IMR-90 (cell line): ENCODE measurements at regions not wholly inside any gene's neighbourhood (a gene's known extent, or its start where the extent isn't known, plus 50 kb on each side); places are given as distances from the start of the nearest gene placed in this dataset.

ENCODE experiments used
- ATAC-seq: fragments of 200-7000 bp; cut with Tn5 transposase; 2 replicates; pipeline ENCODE4 v1.9.1; 2020; ENCODE audit warnings: low read depth, mild to moderate bottlenecking, moderate library complexity
- BruUV-seq: library from RNA; stranded (reverse); fragments of 400-500 nt; replicated peaks from 2 replicates; lab custom pipeline; 2021; lab: Mats Ljungman, UMichigan
- CTCF ChIA-PET: fragments of 300-600 bp; formaldehyde crosslinking; extraction: SDS; loops from one replicate; lab custom pipeline; 2021; ENCODE audit warnings: antibody characterized with exemption; lab: Yijun Ruan, JAX
- POLR2A ChIA-PET: fragments of 300-600 bp; sonication (Branson Sonifier 250); formaldehyde crosslinking; loops from one replicate; lab custom pipeline; 2022; ENCODE audit warnings: antibody characterized with exemption; ENCODE audit not compliant: unreplicated experiment; lab: Charles Lee
- DNase-seq: peaks from one replicate; pipeline ENCODE4 v3.0.0; 2013
- H2AFZ ChIP-seq: replicated peaks from 2 replicates; pipeline ENCODE3; 2013; ENCODE audit warnings: low read length, mild to moderate bottlenecking; ENCODE audit not compliant: poor library complexity
- H2AK5ac ChIP-seq: 2 replicates; pipeline ENCODE4 v1.6.1; 2013; ENCODE audit warnings: low read depth, low read length, inconsistent platforms
- H2AK9ac ChIP-seq: replicated peaks from 2 replicates; pipeline ENCODE3; 2013; ENCODE audit warnings: mild to moderate bottlenecking, low read depth, low read length, moderate library complexity; ENCODE audit not compliant: poor library complexity
- H2BK120ac ChIP-seq: 2 replicates; pipeline ENCODE4 v1.6.1; 2013; ENCODE audit warnings: low read depth, low read length, inconsistent platforms
- H2BK15ac ChIP-seq: 3 replicates; pipeline ENCODE4 v1.6.1; 2013; ENCODE audit warnings: low read depth, low read length, inconsistent platforms
- H2BK20ac ChIP-seq: 2 replicates; pipeline ENCODE4 v1.6.1; 2013; ENCODE audit warnings: low read depth, mild to moderate bottlenecking, inconsistent platforms, low read length, moderate library complexity
- H2BK5ac ChIP-seq: 2 replicates; pipeline ENCODE4 v1.6.1; 2013; ENCODE audit warnings: mild to moderate bottlenecking, low read depth, low read length, inconsistent platforms; ENCODE audit not compliant: poor library complexity, severe bottlenecking
- H3K14ac ChIP-seq: replicated peaks from 2 replicates; pipeline ENCODE4 v1.6.1; 2013; ENCODE audit warnings: low read depth, low read length, inconsistent platforms
- H3K18ac ChIP-seq: 2 replicates; pipeline ENCODE4 v1.6.1; 2013; ENCODE audit warnings: low read depth, low read length, control low read depth
- H3K23ac ChIP-seq: 2 replicates; pipeline ENCODE4 v1.6.1; 2013; ENCODE audit warnings: low read depth, low read length, inconsistent platforms
- H3K27ac ChIP-seq: 2 replicates; pipeline ENCODE4 v1.5.1; 2013; ENCODE audit warnings: mild to moderate bottlenecking, control low read depth, low read length; ENCODE audit not compliant: insufficient read depth
- H3K27me3 ChIP-seq: 2 replicates; pipeline ENCODE4 v1.6.1; 2013; ENCODE audit warnings: low read length; ENCODE audit not compliant: control insufficient read depth, insufficient read depth
- H3K36me3 ChIP-seq: 2 replicates; pipeline ENCODE4 v1.6.1; 2013; ENCODE audit warnings: low read length, mixed read lengths; ENCODE audit not compliant: control insufficient read depth, insufficient read depth
- H3K4ac ChIP-seq: 2 replicates; pipeline ENCODE4 v1.6.1; 2013; ENCODE audit warnings: low read depth, low read length, inconsistent platforms
- H3K4me1 ChIP-seq: 2 replicates; pipeline ENCODE4 v1.6.1; 2013; ENCODE audit warnings: low read length, mixed read lengths; ENCODE audit not compliant: control insufficient read depth, insufficient read depth
- H3K4me2 ChIP-seq: 2 replicates; pipeline ENCODE4 v1.6.1; 2013; ENCODE audit warnings: low read depth, mild to moderate bottlenecking, control low read depth, low read length, moderate library complexity
- H3K4me3 ChIP-seq: 2 replicates; pipeline ENCODE4 v1.5.1; 2013; ENCODE audit warnings: low read depth, mild to moderate bottlenecking, control low read depth, low read length, moderate library complexity; ENCODE audit not compliant: insufficient read depth
- H3K56ac ChIP-seq: 2 replicates; pipeline ENCODE4 v1.6.1; 2013; ENCODE audit warnings: low read length, inconsistent platforms; ENCODE audit not compliant: insufficient read depth; ENCODE audit errors: extremely low read depth
- H3K79me1 ChIP-seq, 2 experiments: 2 replicates each; pipeline ENCODE4 v1.6.1; 2013; ENCODE audit warnings: low read length in 2 of 2, inconsistent platforms in 1 of 2, low read depth in 1 of 2
- H3K9ac ChIP-seq: 2 replicates; pipeline ENCODE4 v1.6.1; 2013; ENCODE audit warnings: low read depth, low read length, control low read depth
- H3K9me1 ChIP-seq: 2 replicates; pipeline ENCODE4 v1.6.1; 2013; ENCODE audit warnings: low read length, inconsistent platforms; ENCODE audit not compliant: insufficient read depth
- H3K9me3 ChIP-seq: 2 replicates; pipeline ENCODE4 v1.6.1; 2013; ENCODE audit warnings: low read length; ENCODE audit not compliant: control insufficient read depth, insufficient read depth
- H4K20me1 ChIP-seq: 2 replicates; pipeline ENCODE4 v1.6.1; 2013; ENCODE audit warnings: low read length, inconsistent platforms; ENCODE audit not compliant: insufficient read depth
- H4K5ac ChIP-seq: 2 replicates; pipeline ENCODE4 v1.6.1; 2013; ENCODE audit warnings: mild to moderate bottlenecking, low read depth, low read length, control low read depth
- H4K8ac ChIP-seq, 2 experiments: 2 replicates each; pipeline ENCODE4 v1.6.1; 2013; ENCODE audit warnings: low read depth in 2 of 2, low read length in 2 of 2, control low read depth in 1 of 2, inconsistent platforms in 1 of 2
- H4K91ac ChIP-seq: 2 replicates; pipeline ENCODE4 v1.6.1; 2013; ENCODE audit warnings: low read depth, low read length, inconsistent platforms; ENCODE audit not compliant: insufficient read depth
- CHD1 ChIP-seq: IDR thresholded peaks from 2 replicates; pipeline ENCODE4 v1.6.1; 2012; ENCODE audit warnings: low read depth, low read length, improper control_type of control experiment
- NFE2L2 ChIP-seq: fragments of 150-350 bp; IDR thresholded peaks from 2 replicates; pipeline ENCODE4 v1.6.1; 2016; ENCODE audit warnings: low read depth, mild to moderate bottlenecking, low read length
- POLR2A ChIP-seq: IDR thresholded peaks from 2 replicates; pipeline ENCODE4 v1.6.1; 2012; ENCODE audit warnings: mild to moderate bottlenecking, low read depth, low read length
- RAD21 ChIP-seq: IDR thresholded peaks from 2 replicates; pipeline ENCODE4 v1.6.1; 2012; ENCODE audit warnings: low read length, improper control_type of control experiment
- RCOR1 ChIP-seq: IDR thresholded peaks from 2 replicates; pipeline ENCODE4 v1.6.1; 2012; ENCODE audit warnings: mild to moderate bottlenecking, low read length, improper control_type of control experiment; ENCODE audit not compliant: insufficient replicate concordance
- SMC3 ChIP-seq: fragments of 150-350 bp; IDR thresholded peaks from 2 replicates; pipeline ENCODE4 v1.6.1; 2016; ENCODE audit warnings: low read depth, mild to moderate bottlenecking, antibody characterized with exemption, low read length, moderate library complexity
- WGBS, 2 experiments: methylation state at CpG; one replicate each; pipeline versions ENCODE4 v1.1.5 to v1.1.7; 2013; ENCODE audit warnings: missing lambda C conversion rate in 2 of 2; ENCODE audit not compliant: insufficient read length in 1 of 2; ENCODE audit errors: extremely low coverage in 2 of 2; 5-methylcytosine and 5-hydroxymethylcytosine counted together
- dilution Hi-C: fragments of 300-500 bp; cut with HindIII; formaldehyde crosslinking; loops from one replicate; pipeline ENCODE4 v1.14.3; 2018; ENCODE audit warnings: low sequenced_read_pairs; ENCODE audit not compliant: unreplicated experiment
- in situ Hi-C: fragments of 300-500 bp; cut with MboI; formaldehyde crosslinking; loops from 3 replicates; pipeline ENCODE4 v1.14.3; 2019; ENCODE audit warnings: low sequenced_read_pairs, inconsistent platforms, mixed read lengths
- intact Hi-C: fragments of 100-400 bp; cut with micrococcal nuclease; formaldehyde crosslinking; loops from 2 replicates; pipeline ENCODE4 v1.10.0; 2022
- TF ChIP-seq, protein P1 (sequence below): fragments of 150-350 bp; IDR thresholded peaks from 2 replicates; pipeline ENCODE4 v1.6.1; 2016; ENCODE audit warnings: low read depth, mild to moderate bottlenecking, low read length, moderate library complexity, borderline replicate concordance
- TF ChIP-seq, protein P2 (sequence below): fragments of 150-350 bp; IDR thresholded peaks from 2 replicates; pipeline ENCODE4 v1.6.1; 2017; ENCODE audit warnings: mild to moderate bottlenecking, antibody characterized with exemption, low read length, low read depth

DNA sequence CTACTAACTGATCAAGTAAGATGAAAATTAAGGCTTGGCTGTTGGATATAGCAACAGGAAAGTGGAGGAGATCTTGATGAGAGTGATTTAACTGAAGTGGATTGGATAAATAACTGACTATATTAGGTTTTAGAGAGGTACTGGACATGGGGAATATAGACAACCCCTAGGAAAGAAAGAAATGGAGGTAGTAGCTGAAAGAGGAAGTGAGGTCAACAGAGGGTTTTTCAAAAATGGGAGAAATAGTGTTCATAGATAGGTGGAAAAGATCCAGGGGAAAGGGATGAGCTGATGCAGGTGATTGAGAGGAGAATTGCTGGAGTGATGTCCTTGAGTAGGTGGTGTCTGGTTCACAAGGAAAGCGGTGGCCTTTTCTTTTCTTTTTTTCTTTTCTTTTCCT, 69.9 kb upstream of the PSME4 start:
- ATAC-seq (no peak), DNase-seq (no peak)
- Histone ChIP-seq H2BK120ac (no peak overlapping the region), H3K56ac (no peak overlapping the region), H3K27ac (no peak overlapping the region), H3K9me1 (peaks cover 5% of the 10 kb centered on the region; the same call in 1 of the 2 replicates), H2BK20ac (no peak overlapping the region), H3K27me3 (no peaks in the 10 kb centered on the region), H4K8ac (no peak overlapping the region), H2BK5ac (no peak overlapping the region), H3K14ac (no peak overlapping the region), H3K9me3 (peaks cover 4% of the 10 kb centered on the region; the same call in 1 of the 2 replicates), H2AK9ac (no peak overlapping the region), H2BK15ac (no peak overlapping the region), H3K23ac (no peak overlapping the region), H2AK5ac (no peak overlapping the region), H3K4me1 (peaks cover 8% of the 10 kb centered on the region), H3K4ac (no peak overlapping the region), H3K79me1 (peaks cover 0 to 4% of the 10 kb centered on the region in 2 experiments; a peak in 1 of 4 replicates), H3K4me3 (no peak overlapping the region), H4K91ac (no peak overlapping the region), H3K18ac (no peak overlapping the region), H4K20me1 (no peaks in the 10 kb centered on the region), H2AFZ (no peak overlapping the region), H3K36me3 (no peaks in the 10 kb centered on the region), H4K5ac (no peak overlapping the region), H3K9ac (no peak overlapping the region), H3K4me2 (no peak overlapping the region)
- CTCF ChIA-PET: interaction anchor here (0.6 kb wide), 1 partner anchor 13 kb away, joined by 3 read pairs; no protein-coding TSS in a partner anchor
- POLR2A ChIA-PET: no interaction called here
- TF ChIP-seq NFE2L2: no peak
- no peak for TF ChIP-seq POLR2A
- no peak for TF ChIP-seq RAD21
- TF ChIP-seq SMC3: no peak
- no peak for TF ChIP-seq RCOR1
- TF ChIP-seq, protein P1, sequence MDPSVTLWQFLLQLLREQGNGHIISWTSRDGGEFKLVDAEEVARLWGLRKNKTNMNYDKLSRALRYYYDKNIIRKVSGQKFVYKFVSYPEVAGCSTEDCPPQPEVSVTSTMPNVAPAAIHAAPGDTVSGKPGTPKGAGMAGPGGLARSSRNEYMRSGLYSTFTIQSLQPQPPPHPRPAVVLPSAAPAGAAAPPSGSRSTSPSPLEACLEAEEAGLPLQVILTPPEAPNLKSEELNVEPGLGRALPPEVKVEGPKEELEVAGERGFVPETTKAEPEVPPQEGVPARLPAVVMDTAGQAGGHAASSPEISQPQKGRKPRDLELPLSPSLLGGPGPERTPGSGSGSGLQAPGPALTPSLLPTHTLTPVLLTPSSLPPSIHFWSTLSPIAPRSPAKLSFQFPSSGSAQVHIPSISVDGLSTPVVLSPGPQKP: no peak
- TF ChIP-seq, protein P2, sequence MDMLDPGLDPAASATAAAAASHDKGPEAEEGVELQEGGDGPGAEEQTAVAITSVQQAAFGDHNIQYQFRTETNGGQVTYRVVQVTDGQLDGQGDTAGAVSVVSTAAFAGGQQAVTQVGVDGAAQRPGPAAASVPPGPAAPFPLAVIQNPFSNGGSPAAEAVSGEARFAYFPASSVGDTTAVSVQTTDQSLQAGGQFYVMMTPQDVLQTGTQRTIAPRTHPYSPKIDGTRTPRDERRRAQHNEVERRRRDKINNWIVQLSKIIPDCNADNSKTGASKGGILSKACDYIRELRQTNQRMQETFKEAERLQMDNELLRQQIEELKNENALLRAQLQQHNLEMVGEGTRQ: no peak
- no peak for TF ChIP-seq CHD1
- dilution Hi-C loops: no loop called here
- WGBS, 2 experiments: no CpG with 5 or more reads among the region's 1 CpG
- intact Hi-C loops: no loop called here
- in situ Hi-C loops: no loop called here
- no TSS peak for BruUV-seq
